H9 (cell line): ENCODE measurements at regions not wholly inside any gene's neighbourhood (a gene's known extent, or its start where the extent isn't known, plus 50 kb on each side); places are given as distances from the start of the nearest gene placed in this dataset.

Experiments
- DNase-seq: peaks from one replicate; pipeline ENCODE4 v3.0.0-alpha.2; 2017
- H2AFZ ChIP-seq: one replicate; pipeline ENCODE4 v1.6.1; 2013; ENCODE audit warnings: mild to moderate bottlenecking, low read length, control low read depth, moderate library complexity
- H2AK5ac ChIP-seq: 2 replicates; pipeline ENCODE4 v1.6.1; 2013; ENCODE audit warnings: low read length, control low read depth, mixed read lengths; ENCODE audit not compliant: insufficient read length
- H2BK120ac ChIP-seq: one replicate; pipeline ENCODE4 v1.6.1; 2013; ENCODE audit warnings: low read depth, mild to moderate bottlenecking, low read length, control low read depth, inconsistent platforms; ENCODE audit not compliant: poor library complexity, severe bottlenecking
- H2BK12ac ChIP-seq: 2 replicates; pipeline ENCODE4 v1.6.1; 2013; ENCODE audit warnings: low read length, control low read depth, mixed read lengths, low read depth; ENCODE audit not compliant: insufficient read length
- H2BK15ac ChIP-seq: 2 replicates; pipeline ENCODE4 v1.6.1; 2013; ENCODE audit warnings: low read depth, low read length, control low read depth
- H2BK20ac ChIP-seq: one replicate; pipeline ENCODE4 v1.6.1; 2013; ENCODE audit warnings: low read depth, mild to moderate bottlenecking, low read length, control low read depth, inconsistent platforms; ENCODE audit not compliant: poor library complexity, severe bottlenecking
- H2BK5ac ChIP-seq: 2 replicates; pipeline ENCODE4 v1.6.1; 2013; ENCODE audit warnings: low read length, control low read depth, mixed read lengths; ENCODE audit not compliant: insufficient read length
- H3K14ac ChIP-seq: 2 replicates; pipeline ENCODE4 v1.6.1; 2013; ENCODE audit warnings: low read length, control low read depth; ENCODE audit not compliant: insufficient read depth
- H3K18ac ChIP-seq: 2 replicates; pipeline ENCODE4 v1.6.1; 2013; ENCODE audit warnings: low read depth, mild to moderate bottlenecking, mixed read lengths, low read length, control low read depth; ENCODE audit not compliant: insufficient read length
- H3K23ac ChIP-seq: 2 replicates; pipeline ENCODE4 v1.6.1; 2013; ENCODE audit warnings: low read length, control low read depth, mixed read lengths, low read depth; ENCODE audit not compliant: insufficient read length
- H3K23me2 ChIP-seq: 2 replicates; pipeline ENCODE4 v1.6.1; 2013; ENCODE audit warnings: low read depth, mild to moderate bottlenecking, mixed read lengths, low read length, control low read depth; ENCODE audit not compliant: insufficient read length, poor library complexity, severe bottlenecking
- H3K27ac ChIP-seq: 2 replicates; pipeline ENCODE4 v1.5.1; 2013; ENCODE audit warnings: low read length, control low read depth, mixed read lengths, low read depth; ENCODE audit not compliant: insufficient read length
- H3K27me3 ChIP-seq: 2 replicates; pipeline ENCODE4 v1.6.1; 2013; ENCODE audit warnings: low read length, control low read depth, inconsistent platforms; ENCODE audit not compliant: insufficient read depth
- H3K4ac ChIP-seq: 2 replicates; pipeline ENCODE4 v1.6.1; 2013; ENCODE audit warnings: low read depth, mild to moderate bottlenecking, control low read depth, inconsistent platforms, low read length, moderate library complexity
- H3K4me1 ChIP-seq: 2 replicates; pipeline ENCODE4 v1.6.1; 2013; ENCODE audit warnings: low read length, control low read depth, inconsistent platforms; ENCODE audit not compliant: insufficient read depth
- H3K4me2 ChIP-seq: 2 replicates; pipeline ENCODE4 v1.6.1; 2013; ENCODE audit warnings: low read length, control low read depth, mixed read lengths; ENCODE audit not compliant: insufficient read length, insufficient read depth
- H3K56ac ChIP-seq: 2 replicates; pipeline ENCODE4 v1.6.1; 2013; ENCODE audit warnings: low read depth, mild to moderate bottlenecking, mixed read lengths, low read length, control low read depth; ENCODE audit not compliant: insufficient read length
- H3K79me1 ChIP-seq: 2 replicates; pipeline ENCODE4 v1.6.1; 2013; ENCODE audit warnings: low read depth, mild to moderate bottlenecking, moderate library complexity, low read length, control low read depth, inconsistent platforms; ENCODE audit not compliant: insufficient read depth, poor library complexity, severe bottlenecking
- H3K79me2 ChIP-seq: 2 replicates; pipeline ENCODE4 v1.6.1; 2013; ENCODE audit warnings: low read length, control low read depth, inconsistent platforms; ENCODE audit not compliant: insufficient read depth
- H3K9ac ChIP-seq: 2 replicates; pipeline ENCODE4 v1.6.1; 2013; ENCODE audit warnings: low read length, control low read depth, mixed read lengths; ENCODE audit not compliant: insufficient read length; ENCODE audit errors: extremely low read depth
- H3K9me3 ChIP-seq: one replicate; pipeline ENCODE4 v1.6.1; 2013; ENCODE audit warnings: low read depth, low read length, inconsistent platforms; ENCODE audit not compliant: control insufficient read depth
- H3T11ph ChIP-seq: one replicate; pipeline ENCODE4 v1.6.1; 2013; ENCODE audit warnings: mild to moderate bottlenecking, low read length, control low read depth, inconsistent platforms
- H4K20me1 ChIP-seq: one replicate; pipeline ENCODE4 v1.6.1; 2013; ENCODE audit not compliant: control insufficient read depth, insufficient read length, insufficient read depth
- H4K5ac ChIP-seq: 2 replicates; pipeline ENCODE4 v1.6.1; 2013; ENCODE audit warnings: low read depth, mild to moderate bottlenecking, mixed read lengths, low read length, control low read depth; ENCODE audit not compliant: insufficient read length
- H4K8ac ChIP-seq: replicated peaks from 2 replicates; pipeline ENCODE4 v1.6.1; 2013; ENCODE audit warnings: low read length, control low read depth, mixed read lengths, low read depth; ENCODE audit not compliant: insufficient read length
- H4K91ac ChIP-seq: 2 replicates; pipeline ENCODE4 v1.6.1; 2013; ENCODE audit warnings: low read depth, mild to moderate bottlenecking, moderate library complexity, mixed read lengths, low read length, control low read depth; ENCODE audit not compliant: insufficient read length
- H3K27ac Mint-ChIP-seq, 3 experiments: 2 replicates in 2 of 3; 3 replicates in 1 of 3; pipeline ENCODE4 v1.8.0; 2020 to 2021; ENCODE audit warnings: mixed read lengths in 3 of 3, mild to moderate bottlenecking in 1 of 3, moderate library complexity in 1 of 3
- H3K27me3 Mint-ChIP-seq: 2 replicates; pipeline ENCODE4 v1.8.0; 2021; ENCODE audit warnings: low read depth, mild to moderate bottlenecking, moderate library complexity, mixed read lengths
- H3K36me3 Mint-ChIP-seq, 3 experiments: 2 replicates in 2 of 3; 3 replicates in 1 of 3; pipeline ENCODE4 v1.8.0; 2020 to 2021; ENCODE audit warnings: low read depth in 3 of 3, mixed read lengths in 3 of 3; ENCODE audit not compliant: insufficient read depth in 1 of 3
- H3K4me1 Mint-ChIP-seq, 2 experiments: 2 replicates each; pipeline ENCODE4 v1.8.0; 2020; ENCODE audit warnings: mixed read lengths in 2 of 2
- H3K4me3 Mint-ChIP-seq, 2 experiments: 2 replicates in 1 of 2; 3 replicates in 1 of 2; pipeline ENCODE4 v1.8.0; 2020 to 2021; ENCODE audit warnings: mild to moderate bottlenecking in 2 of 2, mixed read lengths in 2 of 2, moderate library complexity in 1 of 2
- H3K9me3 Mint-ChIP-seq, 2 experiments: 2 replicates in 1 of 2; 3 replicates in 1 of 2; pipeline ENCODE4 v1.8.0; 2020; ENCODE audit warnings: mild to moderate bottlenecking in 2 of 2, mixed read lengths in 2 of 2, moderate library complexity in 1 of 2
- WGBS: extraction: QIAGEN DNeasy Blood & Tissue Kit; methylation state at CpG from one replicate; pipeline ENCODE4 v1.1.7; 2013; ENCODE audit warnings: missing lambda C conversion rate, low lambda C conversion rate, mixed read lengths; ENCODE audit not compliant: insufficient read length; ENCODE audit errors: extremely low coverage; 5-methylcytosine and 5-hydroxymethylcytosine counted together
- TF ChIP-seq, protein P1 (sequence below): fragments of 200-600 bp; sonication (generic); conservative IDR thresholded peaks from 3 replicates; pipeline ENCODE4 v1.8.0; 2021; ENCODE audit warnings: antibody characterized with exemption, mild to moderate bottlenecking

- H3K4ac ChIP-seq = no peak overlapping the region
- no peak overlapping the region for H3K18ac ChIP-seq
- Mint-ChIP-seq H3K27me3 (peaks cover 46% of the 10 kb centered on the region), H3K9me3 (no peaks in the 10 kb centered on the region; a peak in 1 of 5 replicates), H3K27ac (no peak overlapping the region), H3K4me3 (no peak overlapping the region), H3K4me1 (peaks cover 17 to 20% of the 10 kb centered on the region in 2 experiments), H3K36me3 (no peaks in the 10 kb centered on the region)
- no peak overlapping the region for H2BK15ac ChIP-seq
- no peak overlapping the region for H4K8ac ChIP-seq
- no peak overlapping the region for H2BK5ac ChIP-seq
- no peak overlapping the region for H3K27ac ChIP-seq
- H4K5ac ChIP-seq = no peak overlapping the region
- no peak overlapping the region for H3K4me2 ChIP-seq
- H3K56ac ChIP-seq = no peak overlapping the region
- H3K14ac ChIP-seq = no peak overlapping the region
- H3K27me3 ChIP-seq = peaks cover 2% of the 10 kb centered on the region; the same call in 1 of the 2 replicates
- peaks cover 6% of the 10 kb centered on the region for H3K23me2 ChIP-seq
- H3K9me3 ChIP-seq = no peaks in the 10 kb centered on the region
- H4K91ac ChIP-seq = no peak overlapping the region
- H3K9ac ChIP-seq = no peak overlapping the region
- no peaks in the 10 kb centered on the region for H3K79me2 ChIP-seq
- no peak overlapping the region for H3K23ac ChIP-seq
- TF ChIP-seq, protein P1, sequence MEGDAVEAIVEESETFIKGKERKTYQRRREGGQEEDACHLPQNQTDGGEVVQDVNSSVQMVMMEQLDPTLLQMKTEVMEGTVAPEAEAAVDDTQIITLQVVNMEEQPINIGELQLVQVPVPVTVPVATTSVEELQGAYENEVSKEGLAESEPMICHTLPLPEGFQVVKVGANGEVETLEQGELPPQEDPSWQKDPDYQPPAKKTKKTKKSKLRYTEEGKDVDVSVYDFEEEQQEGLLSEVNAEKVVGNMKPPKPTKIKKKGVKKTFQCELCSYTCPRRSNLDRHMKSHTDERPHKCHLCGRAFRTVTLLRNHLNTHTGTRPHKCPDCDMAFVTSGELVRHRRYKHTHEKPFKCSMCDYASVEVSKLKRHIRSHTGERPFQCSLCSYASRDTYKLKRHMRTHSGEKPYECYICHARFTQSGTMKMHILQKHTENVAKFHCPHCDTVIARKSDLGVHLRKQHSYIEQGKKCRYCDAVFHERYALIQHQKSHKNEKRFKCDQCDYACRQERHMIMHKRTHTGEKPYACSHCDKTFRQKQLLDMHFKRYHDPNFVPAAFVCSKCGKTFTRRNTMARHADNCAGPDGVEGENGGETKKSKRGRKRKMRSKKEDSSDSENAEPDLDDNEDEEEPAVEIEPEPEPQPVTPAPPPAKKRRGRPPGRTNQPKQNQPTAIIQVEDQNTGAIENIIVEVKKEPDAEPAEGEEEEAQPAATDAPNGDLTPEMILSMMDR = no peak
- no peaks in the 10 kb centered on the region for H3K4me1 ChIP-seq
- H2AK5ac ChIP-seq = no peak overlapping the region
- no peak overlapping the region for H2BK20ac ChIP-seq
- no peaks in the 10 kb centered on the region for H3K79me1 ChIP-seq
- H3T11ph ChIP-seq = no peak overlapping the region
- no peak overlapping the region for H2BK12ac ChIP-seq
- no peaks in the 10 kb centered on the region for H4K20me1 ChIP-seq
- no peak overlapping the region for H2BK120ac ChIP-seq
- WGBS = no CpG with 5 or more reads among the region's 5 CpGs
- no peak for DNase-seq
- no peak overlapping the region for H2AFZ ChIP-seq
Observed at GRCh38 chr1:10870493-10871096, 74.1 kb upstream of the CASZ1 start.
